Naive thymus-derived CD8-positive, alpha-beta T cell (primary cell): ENCODE measurements at regions not wholly inside any gene's neighbourhood (a gene's known extent, or its start where the extent isn't known, plus 50 kb on each side); places are given as distances from the start of the nearest gene placed in this dataset.
"Not testable (repeated sequence)": the region's sequence is repeated elsewhere in the genome, so short reads cannot be mapped to it uniquely, and the experiment has no call there.

Experiments used
- ATAC-seq, 2 donors: fragments of 150-1000 bp; cut with Tn5 transposase in 1 of 2; sonication (Bioruptor Pico), chemical (Tn5 transposase) in 1 of 2; 1 replicate in 1 of 2; 2 replicates in 1 of 2; pipeline ENCODE4 v1.10.0; 2021; ENCODE audit warnings: mild to moderate bottlenecking in 2 of 2, moderate library complexity in 2 of 2
- POLR2A ChIA-PET: fragments of 350-600 bp; sonication (Branson Sonifier 250); formaldehyde crosslinking; loops from one replicate; lab custom pipeline; 2021; ENCODE audit warnings: antibody characterized with exemption; lab: Charles Lee
- DNase-seq, 10 donors: peaks; one replicate each; pipeline versions ENCODE4 v3.0.0 to v3.0.0-alpha.2; 2020 to 2022
- H3K27ac Mint-ChIP-seq, 10 donors: one replicate each; pipeline ENCODE4 v1.8.0; 2020 to 2022; ENCODE audit warnings: mild to moderate bottlenecking in 10 of 10, mixed read lengths in 10 of 10, moderate library complexity in 4 of 10, inconsistent platforms in 1 of 10
- H3K27me3 Mint-ChIP-seq, 5 donors: one replicate each; pipeline ENCODE4 v1.8.0; 2021 to 2022; ENCODE audit warnings: mixed read lengths in 5 of 5
- H3K36me3 Mint-ChIP-seq, 3 donors: one replicate each; pipeline ENCODE4 v1.8.0; 2020 to 2022; ENCODE audit warnings: mixed read lengths in 3 of 3, mild to moderate bottlenecking in 2 of 3, inconsistent platforms in 1 of 3
- H3K4me1 Mint-ChIP-seq, 4 donors: one replicate each; pipeline ENCODE4 v1.8.0; 2021 to 2022; ENCODE audit warnings: mixed read lengths in 4 of 4
- H3K4me3 Mint-ChIP-seq, 10 donors: one replicate each; pipeline ENCODE4 v1.8.0; 2020 to 2022; ENCODE audit warnings: mild to moderate bottlenecking in 10 of 10, mixed read lengths in 10 of 10, moderate library complexity in 6 of 10, inconsistent platforms in 1 of 10
- H3K9me3 Mint-ChIP-seq, 9 donors: one replicate each; pipeline ENCODE4 v1.8.0; 2020 to 2022; ENCODE audit warnings: mixed read lengths in 9 of 9, mild to moderate bottlenecking in 3 of 9, inconsistent platforms in 1 of 9, moderate library complexity in 1 of 9

GRCh38 chr2:16972276-16972675 is 306.6 kb upstream of the CYRIA start:
- no peaks in the 10 kb centered on the region for H3K4me1 Mint-ChIP-seq
- peaks cover 0 to 17% (median 0%) of the 10 kb centered on the region in 9 donors for H3K9me3 Mint-ChIP-seq
- no peak for ATAC-seq
- no peak overlapping the region for H3K27ac Mint-ChIP-seq
- H3K4me3 Mint-ChIP-seq: no peak overlapping the region
- no peaks in the 10 kb centered on the region for H3K36me3 Mint-ChIP-seq
- POLR2A ChIA-PET: no interaction called here
- H3K27me3 Mint-ChIP-seq: peaks cover 0 to 3% (median 0%) of the 10 kb centered on the region in 5 donors
- no peak for DNase-seq

GRCh38 chr2:16971722-16972234 is 306.1 kb upstream of the CYRIA start:
- no peak overlapping the region for H3K27ac Mint-ChIP-seq
- POLR2A ChIA-PET: no interaction called here
- peaks cover 0 to 3% (median 0%) of the 10 kb centered on the region in 5 donors for H3K27me3 Mint-ChIP-seq
- DNase-seq (no peak), ATAC-seq (no peak)
- no peaks in the 10 kb centered on the region for H3K36me3 Mint-ChIP-seq
- no peak overlapping the region for H3K4me3 Mint-ChIP-seq
- peaks cover 0 to 17% (median 0%) of the 10 kb centered on the region in 9 donors for H3K9me3 Mint-ChIP-seq
- no peaks in the 10 kb centered on the region for H3K4me1 Mint-ChIP-seq

GRCh38 chr2:16970948-16971347 is 305.3 kb upstream of the CYRIA start:
- H3K9me3 Mint-ChIP-seq: peaks cover 0 to 17% (median 0%) of the 10 kb centered on the region in 9 donors
- H3K4me1 Mint-ChIP-seq, DNase-seq, H3K36me3 Mint-ChIP-seq, H3K27me3 Mint-ChIP-seq, H3K4me3 Mint-ChIP-seq, H3K27ac Mint-ChIP-seq, POLR2A ChIA-PET, ATAC-seq: not testable (repeated sequence)

GRCh38 chr2:16962505-16962904 is 296.9 kb upstream of the CYRIA start:
- H3K4me3 Mint-ChIP-seq: no peak overlapping the region
- H3K36me3 Mint-ChIP-seq: no peaks in the 10 kb centered on the region
- POLR2A ChIA-PET: no interaction called here
- peaks cover 0 to 11% (median 2%) of the 10 kb centered on the region in 9 donors for H3K9me3 Mint-ChIP-seq
- H3K27ac Mint-ChIP-seq: no peak overlapping the region
- DNase-seq (no peak), ATAC-seq (no peak)
- H3K27me3 Mint-ChIP-seq: no peaks in the 10 kb centered on the region
- no peaks in the 10 kb centered on the region for H3K4me1 Mint-ChIP-seq

GRCh38 chr2:16960579-16960978 is 294.9 kb upstream of the CYRIA start:
- Mint-ChIP-seq H3K27ac (no peak overlapping the region), H3K4me3 (no peak overlapping the region), H3K27me3 (no peaks in the 10 kb centered on the region), H3K9me3 (peaks cover 0 to 11% (median 2%) of the 10 kb centered on the region in 9 donors), H3K4me1 (no peaks in the 10 kb centered on the region), H3K36me3 (no peaks in the 10 kb centered on the region)
- POLR2A ChIA-PET: no interaction called here
- no peak for ATAC-seq
- DNase-seq: no peak

- Mint-ChIP-seq H3K27ac (no peak overlapping the region), H3K4me3 (no peak overlapping the region), H3K9me3 (peaks cover 0 to 11% (median 0%) of the 10 kb centered on the region in 9 donors), H3K27me3 (no peaks in the 10 kb centered on the region), H3K36me3 (no peaks in the 10 kb centered on the region), H3K4me1 (no peaks in the 10 kb centered on the region)
- ATAC-seq (no peak), DNase-seq (no peak)
- POLR2A ChIA-PET: no interaction called here
Measured at GRCh38 chr2:16958266-16958665, 292.6 kb upstream of the CYRIA start.

GRCh38 chr2:16952805-16953204 is 287.2 kb upstream of the CYRIA start:
- H3K9me3 Mint-ChIP-seq: peaks cover 0 to 6% (median 2%) of the 10 kb centered on the region in 9 donors
- no peaks in the 10 kb centered on the region for H3K36me3 Mint-ChIP-seq
- ATAC-seq (no peak), DNase-seq (no peak)
- no peaks in the 10 kb centered on the region for H3K4me1 Mint-ChIP-seq
- POLR2A ChIA-PET: no interaction called here
- H3K27ac Mint-ChIP-seq: no peak overlapping the region
- no peak overlapping the region for H3K4me3 Mint-ChIP-seq
- H3K27me3 Mint-ChIP-seq: no peaks in the 10 kb centered on the region

- H3K9me3 Mint-ChIP-seq: peaks cover 0 to 4% (median 2%) of the 10 kb centered on the region in 9 donors
- H3K27me3 Mint-ChIP-seq: no peaks in the 10 kb centered on the region
- DNase-seq (no peak), ATAC-seq (no peak)
- H3K4me3 Mint-ChIP-seq: no peak overlapping the region
- H3K36me3 Mint-ChIP-seq: no peaks in the 10 kb centered on the region
- H3K27ac Mint-ChIP-seq: no peak overlapping the region
- POLR2A ChIA-PET: no interaction called here
- no peaks in the 10 kb centered on the region for H3K4me1 Mint-ChIP-seq
Measured at GRCh38 chr2:16952368-16952767, 286.7 kb upstream of the CYRIA start.

GRCh38 chr2:16950436-16950835 is 284.8 kb upstream of the CYRIA start:
- H3K4me1 Mint-ChIP-seq: no peaks in the 10 kb centered on the region
- POLR2A ChIA-PET: no interaction called here
- no peaks in the 10 kb centered on the region for H3K36me3 Mint-ChIP-seq
- no peak overlapping the region for H3K4me3 Mint-ChIP-seq
- DNase-seq (no peak), ATAC-seq (no peak)
- H3K27ac Mint-ChIP-seq: no peak overlapping the region
- H3K9me3 Mint-ChIP-seq: peaks cover 0 to 5% (median 2%) of the 10 kb centered on the region in 9 donors
- H3K27me3 Mint-ChIP-seq: no peaks in the 10 kb centered on the region

- Mint-ChIP-seq H3K27ac (no peak overlapping the region), H3K9me3 (peaks cover 0 to 5% (median 2%) of the 10 kb centered on the region in 9 donors), H3K36me3 (no peaks in the 10 kb centered on the region), H3K4me1 (no peaks in the 10 kb centered on the region), H3K27me3 (no peaks in the 10 kb centered on the region), H3K4me3 (no peak overlapping the region)
- POLR2A ChIA-PET: no interaction called here
- DNase-seq (no peak), ATAC-seq (no peak)
Measured at GRCh38 chr2:16948710-16949109, 283.1 kb upstream of the CYRIA start.

GRCh38 chr2:16948053-16948452 is 282.4 kb upstream of the CYRIA start:
- no peak for ATAC-seq
- Mint-ChIP-seq H3K4me1 (no peaks in the 10 kb centered on the region), H3K9me3 (peaks cover 0 to 5% (median 2%) of the 10 kb centered on the region in 9 donors), H3K4me3 (no peak overlapping the region), H3K36me3 (no peaks in the 10 kb centered on the region), H3K27ac (no peak overlapping the region), H3K27me3 (no peaks in the 10 kb centered on the region)
- POLR2A ChIA-PET: no interaction called here
- DNase-seq: no peak

GRCh38 chr2:16943279-16943958 is 277.8 kb upstream of the CYRIA start:
- no peak for DNase-seq
- Mint-ChIP-seq H3K36me3 (peaks cover 0 to 5% (median 0%) of the 10 kb centered on the region in 3 donors), H3K4me1 (no peaks in the 10 kb centered on the region), H3K27ac (no peak overlapping the region), H3K9me3 (peaks cover 0 to 19% (median 8%) of the 10 kb centered on the region in 9 donors), H3K27me3 (no peaks in the 10 kb centered on the region), H3K4me3 (no peak overlapping the region)
- ATAC-seq: no peak
- POLR2A ChIA-PET: no interaction called here

- Mint-ChIP-seq H3K9me3 (peaks cover 0 to 19% (median 8%) of the 10 kb centered on the region in 9 donors), H3K4me3 (no peak overlapping the region), H3K4me1 (no peaks in the 10 kb centered on the region), H3K36me3 (peaks cover 0 to 5% (median 0%) of the 10 kb centered on the region in 3 donors), H3K27me3 (no peaks in the 10 kb centered on the region), H3K27ac (no peak overlapping the region)
- POLR2A ChIA-PET: no interaction called here
- DNase-seq (no peak), ATAC-seq (no peak)
Measured at GRCh38 chr2:16940214-16940613, 274.6 kb upstream of the CYRIA start.

GRCh38 chr2:16939771-16940170 is 274.1 kb upstream of the CYRIA start:
- Mint-ChIP-seq H3K9me3 (peaks cover 0 to 19% (median 8%) of the 10 kb centered on the region in 9 donors), H3K27me3 (no peaks in the 10 kb centered on the region), H3K4me1 (no peaks in the 10 kb centered on the region), H3K27ac (no peak overlapping the region), H3K36me3 (peaks cover 0 to 5% (median 0%) of the 10 kb centered on the region in 3 donors), H3K4me3 (no peak overlapping the region)
- no peak for ATAC-seq
- POLR2A ChIA-PET: no interaction called here
- no peak for DNase-seq
